K562 (cell line): ENCODE measurements at regions not wholly inside any gene's neighbourhood (a gene's known extent, or its start where the extent isn't known, plus 50 kb on each side); places are given as distances from the start of the nearest gene placed in this dataset.

Experiments used
- DIDO1 ChIP-seq: fragments of 450-650 bp; IDR thresholded peaks from 2 replicates; pipeline ENCODE4 v1.6.1; 2016; ENCODE audit warnings: low read depth, missing biosample characterization, missing genetic modification characterization
- HCFC1 ChIP-seq: IDR thresholded peaks from 2 replicates; pipeline ENCODE4 v1.6.1; 2012; ENCODE audit warnings: low read depth, low read length, improper control_type of control experiment
- HNRNPH1 ChIP-seq: fragments of 200-400 bp; formaldehyde crosslinking; optimal IDR thresholded peaks from 2 replicates; pipeline ENCODE3; 2017; ENCODE audit warnings: low read depth, mild to moderate bottlenecking, low read length, moderate library complexity
- NR1H2 ChIP-seq: sonication (generic); formaldehyde crosslinking; IDR thresholded peaks from 2 replicates; pipeline ENCODE4 v1.4.0; 2020; ENCODE audit warnings: mild to moderate bottlenecking, missing genetic modification reagents
- PHF21A ChIP-seq: fragments of 450-650 bp; IDR thresholded peaks from 2 replicates; pipeline ENCODE4 v1.6.1; 2017; ENCODE audit warnings: low read depth, borderline replicate concordance
- SMAD2 ChIP-seq: fragments of 150-350 bp; IDR thresholded peaks from 2 replicates; pipeline ENCODE4 v1.6.1; 2014; ENCODE audit warnings: low read depth, mild to moderate bottlenecking, low read length
- ZNF778 ChIP-seq: fragments of 450-650 bp; formaldehyde crosslinking; IDR thresholded peaks from 2 replicates; pipeline ENCODE4 v1.4.0; 2020; ENCODE audit warnings: mild to moderate bottlenecking, moderate library complexity
- TF ChIP-seq, protein P1 (sequence below), 2 experiments: fragments of 450-650 bp in 1 of 2; sonication (generic) in 1 of 2; formaldehyde crosslinking in 1 of 2; IDR thresholded peaks; 2 replicates each; pipeline versions ENCODE4 v1.7.1 to v1.9.0; 2016 to 2022; ENCODE audit warnings: inconsistent platforms in 1 of 2, mild to moderate bottlenecking in 1 of 2, missing genetic modification reagents in 1 of 2
- TF ChIP-seq, protein P2 (sequence below): sonication (generic); formaldehyde crosslinking; IDR thresholded peaks from 2 replicates; pipeline ENCODE4 v1.8.0; 2022; ENCODE audit warnings: missing genetic modification reagents, mild to moderate bottlenecking, moderate library complexity, borderline replicate concordance
- TF ChIP-seq, protein P3 (sequence below): sonication (generic); formaldehyde crosslinking; IDR thresholded peaks from 2 replicates; pipeline ENCODE4 v1.8.1; 2022; ENCODE audit warnings: missing genetic modification reagents
- TF ChIP-seq, protein P4 (sequence below): sonication (generic); IDR thresholded peaks from 2 replicates; pipeline ENCODE4 v1.6.1; 2016
- TF ChIP-seq, protein P5 (sequence below): fragments of 450-650 bp; IDR thresholded peaks from 2 replicates; pipeline ENCODE4 v1.6.1; 2018; ENCODE audit warnings: mild to moderate bottlenecking, low read depth; ENCODE audit not compliant: partially characterized antibody

DNA sequence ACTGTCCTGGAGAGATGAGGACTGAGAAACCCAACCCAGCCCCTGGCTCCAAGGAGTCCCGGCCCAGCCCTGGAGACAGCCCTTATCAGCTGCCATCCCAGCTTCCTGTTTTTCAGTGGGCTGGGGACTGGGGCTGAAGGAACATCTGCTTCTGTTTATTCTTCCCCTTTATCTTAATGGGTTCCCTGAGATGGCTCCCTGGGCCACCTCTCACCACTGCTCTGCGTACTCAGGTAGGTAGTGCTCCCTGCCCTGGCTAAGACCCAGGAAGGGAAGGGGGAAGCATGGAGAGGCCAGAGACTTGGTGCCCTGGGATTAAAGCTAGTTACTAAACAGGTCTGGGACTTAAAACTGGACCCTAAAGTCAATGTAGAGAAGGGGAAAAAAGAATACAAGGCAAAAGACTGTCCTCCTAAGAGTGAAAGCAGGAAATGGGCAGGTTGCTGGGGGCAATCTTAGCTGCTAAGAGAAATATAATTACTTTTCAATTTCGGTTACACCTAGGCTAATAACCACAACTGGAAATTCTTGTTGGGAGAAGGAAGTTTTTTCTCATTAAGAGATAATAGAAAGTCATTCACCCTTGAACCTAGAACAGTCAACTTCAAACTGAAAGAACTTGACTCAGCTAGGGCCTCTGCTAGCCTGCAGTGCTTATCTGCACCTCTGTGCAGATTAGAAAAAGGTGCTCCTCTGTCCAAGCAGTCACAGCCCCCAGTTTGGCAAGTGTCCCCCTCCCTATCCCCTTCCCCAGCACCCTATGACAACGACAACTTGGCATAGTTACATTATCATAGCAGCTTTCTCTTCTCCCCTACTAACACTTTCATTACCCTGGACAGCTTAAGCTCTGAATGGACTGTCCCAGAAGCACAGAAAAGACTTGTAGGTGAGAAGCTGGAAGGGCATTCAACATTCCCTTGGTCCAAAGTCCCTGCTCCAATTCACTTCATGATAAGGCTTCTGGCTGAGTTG is 65.6 kb upstream of the KDM7A start (continued):
- TF ChIP-seq, protein P1, sequence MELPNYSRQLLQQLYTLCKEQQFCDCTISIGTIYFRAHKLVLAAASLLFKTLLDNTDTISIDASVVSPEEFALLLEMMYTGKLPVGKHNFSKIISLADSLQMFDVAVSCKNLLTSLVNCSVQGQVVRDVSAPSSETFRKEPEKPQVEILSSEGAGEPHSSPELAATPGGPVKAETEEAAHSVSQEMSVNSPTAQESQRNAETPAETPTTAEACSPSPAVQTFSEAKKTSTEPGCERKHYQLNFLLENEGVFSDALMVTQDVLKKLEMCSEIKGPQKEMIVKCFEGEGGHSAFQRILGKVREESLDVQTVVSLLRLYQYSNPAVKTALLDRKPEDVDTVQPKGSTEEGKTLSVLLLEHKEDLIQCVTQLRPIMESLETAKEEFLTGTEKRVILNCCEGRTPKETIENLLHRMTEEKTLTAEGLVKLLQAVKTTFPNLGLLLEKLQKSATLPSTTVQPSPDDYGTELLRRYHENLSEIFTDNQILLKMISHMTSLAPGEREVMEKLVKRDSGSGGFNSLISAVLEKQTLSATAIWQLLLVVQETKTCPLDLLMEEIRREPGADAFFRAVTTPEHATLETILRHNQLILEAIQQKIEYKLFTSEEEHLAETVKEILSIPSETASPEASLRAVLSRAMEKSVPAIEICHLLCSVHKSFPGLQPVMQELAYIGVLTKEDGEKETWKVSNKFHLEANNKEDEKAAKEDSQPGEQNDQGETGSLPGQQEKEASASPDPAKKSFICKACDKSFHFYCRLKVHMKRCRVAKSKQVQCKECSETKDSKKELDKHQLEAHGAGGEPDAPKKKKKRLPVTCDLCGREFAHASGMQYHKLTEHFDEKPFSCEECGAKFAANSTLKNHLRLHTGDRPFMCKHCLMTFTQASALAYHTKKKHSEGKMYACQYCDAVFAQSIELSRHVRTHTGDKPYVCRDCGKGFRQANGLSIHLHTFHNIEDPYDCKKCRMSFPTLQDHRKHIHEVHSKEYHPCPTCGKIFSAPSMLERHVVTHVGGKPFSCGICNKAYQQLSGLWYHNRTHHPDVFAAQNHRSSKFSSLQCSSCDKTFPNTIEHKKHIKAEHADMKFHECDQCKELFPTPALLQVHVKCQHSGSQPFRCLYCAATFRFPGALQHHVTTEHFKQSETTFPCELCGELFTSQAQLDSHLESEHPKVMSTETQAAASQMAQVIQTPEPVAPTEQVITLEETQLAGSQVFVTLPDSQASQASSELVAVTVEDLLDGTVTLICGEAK (IDR thresholded peaks at IDR 0.05) = peak; percentile 49; the same call in 1 of the 2 replicates
- TF ChIP-seq, protein P1 (CRISPR knock-in tag; IDR thresholded peaks at IDR 0.05) = no peak
- TF ChIP-seq, protein P2, sequence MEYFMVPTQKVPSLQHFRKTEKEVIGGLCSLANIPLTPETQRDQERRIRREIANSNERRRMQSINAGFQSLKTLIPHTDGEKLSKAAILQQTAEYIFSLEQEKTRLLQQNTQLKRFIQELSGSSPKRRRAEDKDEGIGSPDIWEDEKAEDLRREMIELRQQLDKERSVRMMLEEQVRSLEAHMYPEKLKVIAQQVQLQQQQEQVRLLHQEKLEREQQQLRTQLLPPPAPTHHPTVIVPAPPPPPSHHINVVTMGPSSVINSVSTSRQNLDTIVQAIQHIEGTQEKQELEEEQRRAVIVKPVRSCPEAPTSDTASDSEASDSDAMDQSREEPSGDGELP (CRISPR knock-in tag) = peak; percentile 94
- TF ChIP-seq, protein P3, sequence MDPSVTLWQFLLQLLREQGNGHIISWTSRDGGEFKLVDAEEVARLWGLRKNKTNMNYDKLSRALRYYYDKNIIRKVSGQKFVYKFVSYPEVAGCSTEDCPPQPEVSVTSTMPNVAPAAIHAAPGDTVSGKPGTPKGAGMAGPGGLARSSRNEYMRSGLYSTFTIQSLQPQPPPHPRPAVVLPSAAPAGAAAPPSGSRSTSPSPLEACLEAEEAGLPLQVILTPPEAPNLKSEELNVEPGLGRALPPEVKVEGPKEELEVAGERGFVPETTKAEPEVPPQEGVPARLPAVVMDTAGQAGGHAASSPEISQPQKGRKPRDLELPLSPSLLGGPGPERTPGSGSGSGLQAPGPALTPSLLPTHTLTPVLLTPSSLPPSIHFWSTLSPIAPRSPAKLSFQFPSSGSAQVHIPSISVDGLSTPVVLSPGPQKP (CRISPR knock-in tag) = no peak
- TF ChIP-seq DIDO1 (tag) (no peak), NR1H2 (CRISPR knock-in tag) (no peak), HNRNPH1 (no peak), SMAD2 (no peak), HCFC1 (no peak; the same call in 1 of the 2 replicates), ZNF778 (CRISPR knock-in tag) (no peak), PHF21A (peak; percentile 66; the same call in 1 of the 2 replicates)
- TF ChIP-seq, protein P4, sequence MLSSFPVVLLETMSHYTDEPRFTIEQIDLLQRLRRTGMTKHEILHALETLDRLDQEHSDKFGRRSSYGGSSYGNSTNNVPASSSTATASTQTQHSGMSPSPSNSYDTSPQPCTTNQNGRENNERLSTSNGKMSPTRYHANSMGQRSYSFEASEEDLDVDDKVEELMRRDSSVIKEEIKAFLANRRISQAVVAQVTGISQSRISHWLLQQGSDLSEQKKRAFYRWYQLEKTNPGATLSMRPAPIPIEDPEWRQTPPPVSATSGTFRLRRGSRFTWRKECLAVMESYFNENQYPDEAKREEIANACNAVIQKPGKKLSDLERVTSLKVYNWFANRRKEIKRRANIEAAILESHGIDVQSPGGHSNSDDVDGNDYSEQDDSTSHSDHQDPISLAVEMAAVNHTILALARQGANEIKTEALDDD = peak; percentile 88
- TF ChIP-seq, protein P5, sequence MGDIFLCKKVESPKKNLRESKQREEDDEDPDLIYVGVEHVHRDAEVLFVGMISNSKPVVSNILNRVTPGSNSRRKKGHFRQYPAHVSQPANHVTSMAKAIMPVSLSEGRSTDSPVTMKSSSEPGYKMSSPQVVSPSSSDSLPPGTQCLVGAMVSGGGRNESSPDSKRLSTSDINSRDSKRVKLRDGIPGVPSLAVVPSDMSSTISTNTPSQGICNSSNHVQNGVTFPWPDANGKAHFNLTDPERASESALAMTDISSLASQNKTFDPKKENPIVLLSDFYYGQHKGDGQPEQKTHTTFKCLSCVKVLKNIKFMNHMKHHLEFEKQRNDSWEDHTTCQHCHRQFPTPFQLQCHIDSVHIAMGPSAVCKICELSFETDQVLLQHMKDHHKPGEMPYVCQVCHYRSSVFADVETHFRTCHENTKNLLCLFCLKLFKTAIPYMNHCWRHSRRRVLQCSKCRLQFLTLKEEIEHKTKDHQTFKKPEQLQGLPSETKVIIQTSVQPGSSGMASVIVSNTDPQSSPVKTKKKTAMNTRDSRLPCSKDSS = no peak
